H1 (cell line): ENCODE measurements at regions not wholly inside any gene's neighbourhood (a gene's known extent, or its start where the extent isn't known, plus 50 kb on each side); places are given as distances from the start of the nearest gene placed in this dataset.

ENCODE experiments used
- ASH2L ChIP-seq: fragments of 200-600, 300-600 bp; sonication (generic); IDR thresholded peaks from one replicate; pipeline ENCODE4 v1.7.1; 2017; ENCODE audit warnings: low read length
- ATF3 ChIP-seq: IDR thresholded peaks from 2 replicates; pipeline ENCODE4 v1.6.1; 2011; ENCODE audit warnings: low read depth, mild to moderate bottlenecking, low read length; ENCODE audit not compliant: insufficient read depth
- CHD1 ChIP-seq: IDR thresholded peaks from 2 replicates; pipeline ENCODE4 v1.6.1; 2012; ENCODE audit warnings: low read depth, low read length, improper control_type of control experiment
- CREB1 ChIP-seq: IDR thresholded peaks from 2 replicates; pipeline ENCODE4 v1.6.1; 2012; ENCODE audit warnings: inconsistent platforms
- EP300 ChIP-seq, 2 experiments: IDR thresholded peaks; 1 replicate in 1 of 2; 2 replicates in 1 of 2; pipeline ENCODE4 v1.6.1; 2011 to 2012; ENCODE audit warnings: low read depth in 2 of 2, low read length in 2 of 2, mild to moderate bottlenecking in 2 of 2, borderline replicate concordance in 1 of 2, inconsistent platforms in 1 of 2, moderate library complexity in 1 of 2
- GTF2F1 ChIP-seq: IDR thresholded peaks from 2 replicates; pipeline ENCODE4 v1.6.1; 2012; ENCODE audit warnings: low read depth, low read length, improper control_type of control experiment, borderline replicate concordance
- KDM1A ChIP-seq: fragments of 200-600, 300-600 bp; sonication (generic); IDR thresholded peaks from 2 replicates; pipeline ENCODE4 v1.7.1; 2016; ENCODE audit warnings: mild to moderate bottlenecking, low read length, borderline replicate concordance
- MAFK ChIP-seq: IDR thresholded peaks from 2 replicates; pipeline ENCODE4 v1.6.1; 2012; ENCODE audit warnings: low read depth, mild to moderate bottlenecking, improper control_type of control experiment, low read length
- POLR2A ChIP-seq, 2 experiments: IDR thresholded peaks; 1 replicate in 1 of 2; 2 replicates in 1 of 2; pipeline ENCODE4 v1.6.1; 2011; ENCODE audit warnings: low read depth in 2 of 2, low read length in 2 of 2, mild to moderate bottlenecking in 2 of 2; ENCODE audit errors: control extremely low read depth in 1 of 2
- POLR2AphosphoS5 ChIP-seq: IDR thresholded peaks from 2 replicates; pipeline ENCODE4 v1.6.1; 2011; ENCODE audit warnings: low read depth, low read length
- YY1 ChIP-seq: IDR thresholded peaks from 2 replicates; pipeline ENCODE4 v1.6.1; 2011; ENCODE audit warnings: low read depth, mild to moderate bottlenecking, low read length
- TF ChIP-seq, protein P1 (sequence below), 3 experiments: IDR thresholded peaks; 1 replicate in 2 of 3; 2 replicates in 1 of 3; pipeline versions ENCODE4 v1.5.1 to v1.6.1; 2011; ENCODE audit warnings: low read length in 3 of 3, mild to moderate bottlenecking in 3 of 3, inconsistent platforms in 2 of 3, low read depth in 1 of 3, moderate library complexity in 1 of 3; ENCODE audit not compliant: insufficient read depth in 1 of 3; ENCODE audit errors: control extremely low read depth in 1 of 3
- TF ChIP-seq, protein P2 (sequence below): fragments of 300-600 bp; sonication (generic); IDR thresholded peaks from 2 replicates; pipeline ENCODE4 v1.7.1; 2012; ENCODE audit warnings: low read length, moderate library complexity, mild to moderate bottlenecking, inconsistent platforms; ENCODE audit not compliant: insufficient replicate concordance

DNA sequence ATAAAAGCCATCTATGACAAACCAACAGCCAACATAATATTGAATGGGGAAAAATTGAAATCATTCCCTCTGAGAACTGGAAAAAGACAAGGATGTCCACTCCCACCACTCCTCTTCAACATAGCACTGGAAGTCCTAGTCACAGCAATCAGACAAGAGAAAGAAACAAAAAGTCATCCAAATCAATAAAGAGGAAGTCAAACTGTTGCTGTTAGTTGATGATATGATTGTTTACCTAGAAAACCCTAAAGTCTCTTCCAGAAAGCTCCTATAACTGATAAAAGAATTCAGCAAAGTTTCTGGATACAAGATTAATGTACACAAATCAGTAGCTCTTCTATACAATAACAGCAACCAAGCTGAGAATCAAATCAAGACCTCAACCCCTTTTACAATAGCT, 285.1 kb upstream of the PHF14 start:
- TF ChIP-seq KDM1A (no peak), POLR2A (IDR thresholded peaks at IDR 0.05; ENCODE audit: control extremely low read depth in 1 of 2, low read depth in 2 of 2, low read length in 2 of 2) (no peak), CHD1 (no peak), MAFK (no peak), CREB1 (no peak), EP300 (IDR thresholded peaks at IDR 0.05; ENCODE audit: borderline replicate concordance in 1 of 2, low read depth in 2 of 2, low read length in 2 of 2) (no peak), YY1 (no peak), ATF3 (no peak), POLR2AphosphoS5 (no peak), GTF2F1 (no peak), ASH2L (no peak)
- TF ChIP-seq, protein P1, sequence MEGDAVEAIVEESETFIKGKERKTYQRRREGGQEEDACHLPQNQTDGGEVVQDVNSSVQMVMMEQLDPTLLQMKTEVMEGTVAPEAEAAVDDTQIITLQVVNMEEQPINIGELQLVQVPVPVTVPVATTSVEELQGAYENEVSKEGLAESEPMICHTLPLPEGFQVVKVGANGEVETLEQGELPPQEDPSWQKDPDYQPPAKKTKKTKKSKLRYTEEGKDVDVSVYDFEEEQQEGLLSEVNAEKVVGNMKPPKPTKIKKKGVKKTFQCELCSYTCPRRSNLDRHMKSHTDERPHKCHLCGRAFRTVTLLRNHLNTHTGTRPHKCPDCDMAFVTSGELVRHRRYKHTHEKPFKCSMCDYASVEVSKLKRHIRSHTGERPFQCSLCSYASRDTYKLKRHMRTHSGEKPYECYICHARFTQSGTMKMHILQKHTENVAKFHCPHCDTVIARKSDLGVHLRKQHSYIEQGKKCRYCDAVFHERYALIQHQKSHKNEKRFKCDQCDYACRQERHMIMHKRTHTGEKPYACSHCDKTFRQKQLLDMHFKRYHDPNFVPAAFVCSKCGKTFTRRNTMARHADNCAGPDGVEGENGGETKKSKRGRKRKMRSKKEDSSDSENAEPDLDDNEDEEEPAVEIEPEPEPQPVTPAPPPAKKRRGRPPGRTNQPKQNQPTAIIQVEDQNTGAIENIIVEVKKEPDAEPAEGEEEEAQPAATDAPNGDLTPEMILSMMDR (IDR thresholded peaks at IDR 0.05; ENCODE audit: control extremely low read depth in 1 of 3, insufficient read depth in 1 of 3, low read depth in 1 of 3, low read length in 3 of 3) = no peak
- TF ChIP-seq, protein P2, sequence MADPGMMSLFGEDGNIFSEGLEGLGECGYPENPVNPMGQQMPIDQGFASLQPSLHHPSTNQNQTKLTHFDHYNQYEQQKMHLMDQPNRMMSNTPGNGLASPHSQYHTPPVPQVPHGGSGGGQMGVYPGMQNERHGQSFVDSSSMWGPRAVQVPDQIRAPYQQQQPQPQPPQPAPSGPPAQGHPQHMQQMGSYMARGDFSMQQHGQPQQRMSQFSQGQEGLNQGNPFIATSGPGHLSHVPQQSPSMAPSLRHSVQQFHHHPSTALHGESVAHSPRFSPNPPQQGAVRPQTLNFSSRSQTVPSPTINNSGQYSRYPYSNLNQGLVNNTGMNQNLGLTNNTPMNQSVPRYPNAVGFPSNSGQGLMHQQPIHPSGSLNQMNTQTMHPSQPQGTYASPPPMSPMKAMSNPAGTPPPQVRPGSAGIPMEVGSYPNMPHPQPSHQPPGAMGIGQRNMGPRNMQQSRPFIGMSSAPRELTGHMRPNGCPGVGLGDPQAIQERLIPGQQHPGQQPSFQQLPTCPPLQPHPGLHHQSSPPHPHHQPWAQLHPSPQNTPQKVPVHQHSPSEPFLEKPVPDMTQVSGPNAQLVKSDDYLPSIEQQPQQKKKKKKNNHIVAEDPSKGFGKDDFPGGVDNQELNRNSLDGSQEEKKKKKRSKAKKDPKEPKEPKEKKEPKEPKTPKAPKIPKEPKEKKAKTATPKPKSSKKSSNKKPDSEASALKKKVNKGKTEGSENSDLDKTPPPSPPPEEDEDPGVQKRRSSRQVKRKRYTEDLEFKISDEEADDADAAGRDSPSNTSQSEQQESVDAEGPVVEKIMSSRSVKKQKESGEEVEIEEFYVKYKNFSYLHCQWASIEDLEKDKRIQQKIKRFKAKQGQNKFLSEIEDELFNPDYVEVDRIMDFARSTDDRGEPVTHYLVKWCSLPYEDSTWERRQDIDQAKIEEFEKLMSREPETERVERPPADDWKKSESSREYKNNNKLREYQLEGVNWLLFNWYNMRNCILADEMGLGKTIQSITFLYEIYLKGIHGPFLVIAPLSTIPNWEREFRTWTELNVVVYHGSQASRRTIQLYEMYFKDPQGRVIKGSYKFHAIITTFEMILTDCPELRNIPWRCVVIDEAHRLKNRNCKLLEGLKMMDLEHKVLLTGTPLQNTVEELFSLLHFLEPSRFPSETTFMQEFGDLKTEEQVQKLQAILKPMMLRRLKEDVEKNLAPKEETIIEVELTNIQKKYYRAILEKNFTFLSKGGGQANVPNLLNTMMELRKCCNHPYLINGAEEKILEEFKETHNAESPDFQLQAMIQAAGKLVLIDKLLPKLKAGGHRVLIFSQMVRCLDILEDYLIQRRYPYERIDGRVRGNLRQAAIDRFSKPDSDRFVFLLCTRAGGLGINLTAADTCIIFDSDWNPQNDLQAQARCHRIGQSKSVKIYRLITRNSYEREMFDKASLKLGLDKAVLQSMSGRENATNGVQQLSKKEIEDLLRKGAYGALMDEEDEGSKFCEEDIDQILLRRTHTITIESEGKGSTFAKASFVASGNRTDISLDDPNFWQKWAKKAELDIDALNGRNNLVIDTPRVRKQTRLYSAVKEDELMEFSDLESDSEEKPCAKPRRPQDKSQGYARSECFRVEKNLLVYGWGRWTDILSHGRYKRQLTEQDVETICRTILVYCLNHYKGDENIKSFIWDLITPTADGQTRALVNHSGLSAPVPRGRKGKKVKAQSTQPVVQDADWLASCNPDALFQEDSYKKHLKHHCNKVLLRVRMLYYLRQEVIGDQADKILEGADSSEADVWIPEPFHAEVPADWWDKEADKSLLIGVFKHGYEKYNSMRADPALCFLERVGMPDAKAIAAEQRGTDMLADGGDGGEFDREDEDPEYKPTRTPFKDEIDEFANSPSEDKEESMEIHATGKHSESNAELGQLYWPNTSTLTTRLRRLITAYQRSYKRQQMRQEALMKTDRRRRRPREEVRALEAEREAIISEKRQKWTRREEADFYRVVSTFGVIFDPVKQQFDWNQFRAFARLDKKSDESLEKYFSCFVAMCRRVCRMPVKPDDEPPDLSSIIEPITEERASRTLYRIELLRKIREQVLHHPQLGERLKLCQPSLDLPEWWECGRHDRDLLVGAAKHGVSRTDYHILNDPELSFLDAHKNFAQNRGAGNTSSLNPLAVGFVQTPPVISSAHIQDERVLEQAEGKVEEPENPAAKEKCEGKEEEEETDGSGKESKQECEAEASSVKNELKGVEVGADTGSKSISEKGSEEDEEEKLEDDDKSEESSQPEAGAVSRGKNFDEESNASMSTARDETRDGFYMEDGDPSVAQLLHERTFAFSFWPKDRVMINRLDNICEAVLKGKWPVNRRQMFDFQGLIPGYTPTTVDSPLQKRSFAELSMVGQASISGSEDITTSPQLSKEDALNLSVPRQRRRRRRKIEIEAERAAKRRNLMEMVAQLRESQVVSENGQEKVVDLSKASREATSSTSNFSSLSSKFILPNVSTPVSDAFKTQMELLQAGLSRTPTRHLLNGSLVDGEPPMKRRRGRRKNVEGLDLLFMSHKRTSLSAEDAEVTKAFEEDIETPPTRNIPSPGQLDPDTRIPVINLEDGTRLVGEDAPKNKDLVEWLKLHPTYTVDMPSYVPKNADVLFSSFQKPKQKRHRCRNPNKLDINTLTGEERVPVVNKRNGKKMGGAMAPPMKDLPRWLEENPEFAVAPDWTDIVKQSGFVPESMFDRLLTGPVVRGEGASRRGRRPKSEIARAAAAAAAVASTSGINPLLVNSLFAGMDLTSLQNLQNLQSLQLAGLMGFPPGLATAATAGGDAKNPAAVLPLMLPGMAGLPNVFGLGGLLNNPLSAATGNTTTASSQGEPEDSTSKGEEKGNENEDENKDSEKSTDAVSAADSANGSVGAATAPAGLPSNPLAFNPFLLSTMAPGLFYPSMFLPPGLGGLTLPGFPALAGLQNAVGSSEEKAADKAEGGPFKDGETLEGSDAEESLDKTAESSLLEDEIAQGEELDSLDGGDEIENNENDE = no peak
